ENCODE measurements at regions not wholly inside any gene's neighbourhood (a gene's known extent, or its start where the extent isn't known, plus 50 kb on each side); places are given as distances from the start of the nearest gene placed in this dataset.

GRCh38 chr17:36879624-36880131 is 57.6 kb upstream of the LHX1 start:
- Mint-ChIP-seq H3K4me3 (no peak overlapping the region), H3K27me3 (peaks cover 11% of the 10 kb centered on the region), H3K27ac (no peak overlapping the region), H3K36me3 (ENCODE audit: low read depth) (peaks cover 1% of the 10 kb centered on the region), H3K4me1 (peaks cover 6% of the 10 kb centered on the region), H3K9me3 (peaks cover 13% of the 10 kb centered on the region)
- intact Hi-C loops (cut with micrococcal nuclease): no loop called here
- no peak for DNase-seq

- H3K9me3 Mint-ChIP-seq: peaks cover 13% of the 10 kb centered on the region
- H3K27me3 Mint-ChIP-seq: peaks cover 13% of the 10 kb centered on the region
- no peak overlapping the region for H3K27ac Mint-ChIP-seq
- intact Hi-C loops (cut with micrococcal nuclease): no loop called here
- H3K4me3 Mint-ChIP-seq: no peak overlapping the region
- no peak for DNase-seq
- peaks cover 6% of the 10 kb centered on the region for H3K4me1 Mint-ChIP-seq
- peaks cover 1% of the 10 kb centered on the region for H3K36me3 Mint-ChIP-seq (ENCODE audit: low read depth)
These were observed 56.9 kb upstream of the LHX1 start for GRCh38 chr17:36880268-36880905.

DNA sequence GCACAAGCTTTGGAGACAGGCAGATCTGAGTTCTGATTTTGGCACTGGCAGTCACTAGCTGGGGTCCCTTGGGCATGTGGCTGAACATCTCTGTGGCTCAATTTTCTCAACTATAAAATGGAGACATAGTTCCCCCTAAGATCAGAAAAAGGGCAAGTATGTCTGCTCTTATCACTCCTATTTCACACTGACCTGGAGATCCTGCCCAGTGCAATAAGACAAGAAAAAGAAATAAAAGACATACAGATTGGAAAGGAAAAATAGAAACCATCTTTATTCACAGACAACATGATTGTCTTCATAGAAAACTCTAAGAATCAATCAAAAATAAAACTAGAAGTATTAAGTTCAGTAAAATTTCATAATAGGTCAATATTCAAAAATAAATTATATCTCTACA is 56.0 kb upstream of the LHX1 start:
- no peak for DNase-seq
- peaks cover 13% of the 10 kb centered on the region for H3K9me3 Mint-ChIP-seq
- H3K4me3 Mint-ChIP-seq: no peak overlapping the region
- peaks cover 15% of the 10 kb centered on the region for H3K27me3 Mint-ChIP-seq
- H3K27ac Mint-ChIP-seq: no peak overlapping the region
- intact Hi-C loops (cut with micrococcal nuclease): no loop called here
- peaks cover 6% of the 10 kb centered on the region for H3K4me1 Mint-ChIP-seq
- peaks cover 1% of the 10 kb centered on the region for H3K36me3 Mint-ChIP-seq (ENCODE audit: low read depth)

DNA sequence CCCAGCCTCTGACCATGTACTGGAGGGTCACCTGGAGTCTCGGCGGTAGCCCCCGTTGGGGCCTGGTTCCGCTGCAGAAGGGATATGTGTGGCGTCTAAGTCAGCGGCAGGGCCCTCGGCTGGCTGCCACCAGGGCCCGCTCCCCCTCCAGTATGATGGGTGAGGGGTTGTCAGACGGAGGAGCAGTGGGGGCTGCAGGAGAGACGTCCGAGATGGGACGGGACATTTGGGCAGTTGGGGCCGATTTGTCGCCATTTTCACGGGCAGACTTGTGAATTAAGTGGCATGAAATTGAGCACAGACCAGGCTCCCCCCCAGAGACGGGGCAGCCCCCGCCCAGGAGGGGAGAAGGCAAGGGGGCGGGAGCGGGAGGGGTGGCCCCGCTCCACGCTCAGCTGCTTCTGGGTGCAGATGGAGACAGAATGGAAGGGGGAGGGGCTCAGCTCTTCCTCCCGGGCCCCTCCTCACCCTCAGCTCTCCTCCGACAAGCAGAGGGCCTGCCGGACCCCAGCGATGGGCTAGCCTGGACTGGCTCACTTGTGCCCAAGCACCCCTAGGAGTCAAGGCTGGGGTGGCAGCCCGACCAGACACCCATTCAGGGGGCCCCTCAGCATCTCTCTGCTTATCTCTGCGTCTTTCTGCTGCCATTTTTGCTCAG is 52.7 kb upstream of the LHX1 start:
- peaks cover 13% of the 10 kb centered on the region for H3K9me3 Mint-ChIP-seq
- peaks cover 1% of the 10 kb centered on the region for H3K36me3 Mint-ChIP-seq (ENCODE audit: low read depth)
- peaks cover 18% of the 10 kb centered on the region for H3K27me3 Mint-ChIP-seq
- no peak overlapping the region for H3K27ac Mint-ChIP-seq
- intact Hi-C loops (cut with micrococcal nuclease): no loop called here
- H3K4me3 Mint-ChIP-seq: no peak overlapping the region
- no peaks in the 10 kb centered on the region for H3K4me1 Mint-ChIP-seq
- DNase-seq: no peak

GRCh38 chr17:36885153-36885735 is 52.0 kb upstream of the LHX1 start:
- DNase-seq: no peak
- Mint-ChIP-seq H3K9me3 (peaks cover 13% of the 10 kb centered on the region), H3K36me3 (ENCODE audit: low read depth) (peaks cover 1% of the 10 kb centered on the region), H3K27ac (no peak overlapping the region), H3K27me3 (peaks cover 18% of the 10 kb centered on the region), H3K4me1 (no peaks in the 10 kb centered on the region), H3K4me3 (no peak overlapping the region)
- intact Hi-C loops (cut with micrococcal nuclease): no loop called here

- H3K27me3 Mint-ChIP-seq: peaks cover 18% of the 10 kb centered on the region
- no peak overlapping the region for H3K27ac Mint-ChIP-seq
- DNase-seq: no peak
- peaks cover 1% of the 10 kb centered on the region for H3K36me3 Mint-ChIP-seq (ENCODE audit: low read depth)
- no peak overlapping the region for H3K4me3 Mint-ChIP-seq
- H3K4me1 Mint-ChIP-seq: no peaks in the 10 kb centered on the region
- H3K9me3 Mint-ChIP-seq: peaks cover 10% of the 10 kb centered on the region
- intact Hi-C loops (cut with micrococcal nuclease): no loop called here
These were observed 51.4 kb upstream of the LHX1 start for GRCh38 chr17:36885771-36886377.
